Astrocyte of the hippocampus (primary cell): ENCODE measurements at regions not wholly inside any gene's neighbourhood (a gene's known extent, or its start where the extent isn't known, plus 50 kb on each side); places are given as distances from the start of the nearest gene placed in this dataset.

Experiments used
- DNase-seq: peaks from one replicate; pipeline ENCODE4 v3.0.0; 2011; ENCODE audit warnings: low read depth, low spot score

DNA sequence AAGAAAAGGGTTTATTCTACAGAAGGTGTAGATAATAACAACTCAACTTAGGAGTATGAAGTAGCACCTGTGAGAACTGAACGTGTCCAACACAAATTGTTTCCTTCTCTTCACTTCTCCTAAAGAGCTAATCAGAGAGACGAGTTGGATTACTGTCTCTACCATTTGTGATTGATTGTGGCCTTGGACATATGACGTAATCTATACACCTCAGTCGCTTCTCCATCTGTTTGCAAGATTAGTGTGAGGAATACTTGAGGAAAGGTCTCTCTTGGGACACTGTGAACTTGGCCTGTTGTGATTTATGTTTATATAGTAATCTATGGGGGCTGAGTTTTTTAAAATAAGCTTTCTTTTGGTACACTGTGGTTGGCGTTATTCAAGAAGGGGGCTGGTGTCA lies 182.0 kb downstream of the ZNF330 start:
- DNase-seq = no peak

DNA sequence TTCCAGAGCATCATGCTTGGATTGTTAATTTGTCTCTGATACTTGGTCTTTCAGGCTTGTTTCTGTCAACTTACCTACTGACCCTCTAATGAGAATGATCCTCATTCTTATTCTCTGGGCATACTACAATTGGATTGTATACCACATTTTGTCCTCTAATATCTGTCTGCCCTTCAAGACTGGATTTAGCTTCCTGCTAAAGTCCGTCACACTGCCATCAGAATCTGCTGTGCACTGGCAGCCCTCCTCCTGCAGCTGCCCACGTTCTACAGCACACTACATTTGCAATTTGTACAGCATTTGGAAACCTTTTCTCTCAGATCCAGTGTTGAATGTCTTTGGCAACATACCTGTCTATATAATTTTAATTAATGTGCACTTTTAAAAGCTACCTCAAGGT lies 183.1 kb downstream of the ZNF330 start:
- DNase-seq = no peak

DNA sequence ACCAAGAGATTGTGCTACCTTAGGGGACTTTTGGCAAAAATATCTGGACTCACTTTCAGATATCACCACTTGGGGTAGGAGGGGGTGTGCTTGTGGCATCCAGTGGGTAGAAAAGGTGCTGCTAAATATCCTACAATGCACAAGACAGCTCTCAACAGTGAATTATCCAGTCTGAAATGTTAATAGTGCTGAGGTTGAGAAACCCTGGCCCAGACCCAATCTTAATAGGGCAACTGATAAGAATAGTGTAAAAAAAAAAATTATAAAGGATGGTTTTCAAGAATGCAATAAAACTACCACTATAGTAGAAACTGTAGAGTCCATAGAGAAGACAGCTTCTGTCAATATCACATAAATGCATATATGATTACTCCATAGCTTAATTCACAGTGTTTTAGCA lies 185.5 kb downstream of the ZNF330 start:
- no peak for DNase-seq

DNA sequence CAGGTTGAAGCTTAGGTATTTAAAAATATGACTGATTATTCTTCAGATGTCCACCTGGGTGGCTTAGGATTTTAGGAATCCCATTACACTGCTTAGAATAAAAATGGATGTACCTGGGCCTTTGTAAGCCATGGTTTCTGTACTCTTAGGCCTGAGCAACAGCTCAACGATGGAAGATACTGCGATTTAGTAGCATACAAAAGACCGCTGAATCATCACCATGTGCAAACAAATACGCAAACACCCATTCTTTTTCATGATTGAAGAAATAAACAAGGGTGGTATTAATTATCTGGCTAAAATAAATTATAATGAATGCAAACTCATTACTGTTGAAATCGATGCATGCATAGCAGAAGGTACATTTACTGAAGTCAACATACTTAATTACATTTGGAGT lies 188.9 kb downstream of the ZNF330 start:
- DNase-seq = no peak

DNA sequence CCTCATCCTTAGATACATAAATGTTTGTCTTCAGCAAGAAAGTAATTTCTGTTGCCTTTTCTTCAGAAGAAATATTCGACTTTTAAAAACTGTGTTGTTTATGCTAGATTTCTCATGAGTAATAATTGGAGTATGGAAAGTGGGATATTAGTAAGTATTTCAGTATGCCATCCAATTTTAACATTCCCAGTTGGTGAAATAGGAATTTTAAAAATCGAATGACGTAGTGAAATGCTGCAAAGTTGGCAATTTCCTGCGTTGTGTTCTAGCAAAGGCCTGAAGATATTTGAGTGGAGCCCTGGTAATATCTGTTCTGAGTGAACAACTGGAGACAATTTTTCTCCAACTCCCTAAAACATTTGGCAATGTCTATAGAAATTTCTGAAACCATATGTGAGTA lies 190.1 kb downstream of the ZNF330 start:
- DNase-seq = peak; percentile 35

DNA sequence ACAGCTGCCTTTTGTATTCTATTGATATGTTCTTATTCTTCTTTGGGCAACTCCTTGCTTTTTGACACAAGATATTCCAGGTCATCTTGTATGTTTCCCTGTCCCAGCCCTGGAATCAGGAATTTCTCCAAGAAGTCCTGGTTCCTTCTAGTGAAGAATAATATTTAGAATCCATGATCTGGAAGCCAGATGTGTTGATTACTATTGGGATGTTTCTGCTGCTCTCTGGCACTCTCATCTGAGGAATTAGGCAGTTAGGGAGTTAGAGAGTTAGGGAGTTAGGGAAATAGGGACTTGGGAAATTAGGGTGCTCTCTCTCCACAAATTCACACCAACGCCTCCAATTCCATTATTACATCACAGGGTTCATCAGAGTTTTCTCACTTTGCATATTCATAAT lies 191.2 kb downstream of the ZNF330 start:
- no peak for DNase-seq

DNA sequence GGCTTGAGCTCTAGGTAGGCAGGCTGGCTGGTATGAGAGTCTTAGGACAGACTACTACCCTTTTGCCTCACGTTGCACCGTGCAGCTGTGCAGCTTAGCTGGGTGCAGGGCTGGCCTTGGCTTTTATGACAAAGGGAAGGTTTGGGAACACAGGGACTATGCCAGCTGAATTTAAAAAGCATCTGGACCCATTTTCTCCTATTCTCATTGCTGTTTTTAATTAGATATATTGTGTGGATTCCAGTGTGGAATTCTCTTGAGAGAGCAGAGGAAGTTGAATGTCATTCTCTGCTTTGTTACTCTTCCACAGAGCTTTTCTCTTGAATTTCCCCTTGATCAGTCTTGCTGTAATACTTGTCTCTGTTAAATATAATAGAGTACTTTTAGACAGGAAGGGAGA lies 192.7 kb downstream of the ZNF330 start:
- no peak for DNase-seq

DNA sequence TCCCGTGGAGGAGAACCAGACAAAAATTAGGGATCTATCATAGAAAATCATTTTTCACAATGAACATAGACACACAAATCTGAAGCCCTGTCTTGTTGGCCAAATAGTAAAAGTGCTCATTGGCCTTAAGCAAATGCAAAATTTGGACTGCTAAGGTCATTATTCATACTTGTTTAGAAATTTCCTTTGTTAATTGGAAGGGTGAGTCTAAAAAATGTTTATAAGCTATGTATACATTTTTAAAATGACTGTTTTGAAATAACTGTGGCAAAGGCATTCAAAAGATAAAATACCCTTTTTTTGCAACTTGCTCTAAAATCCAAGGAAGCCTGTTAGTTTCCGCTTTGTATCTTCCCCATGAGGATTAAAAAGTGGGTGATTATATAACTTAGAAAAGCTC lies 195.0 kb downstream of the ZNF330 start:
- DNase-seq = no peak

DNA sequence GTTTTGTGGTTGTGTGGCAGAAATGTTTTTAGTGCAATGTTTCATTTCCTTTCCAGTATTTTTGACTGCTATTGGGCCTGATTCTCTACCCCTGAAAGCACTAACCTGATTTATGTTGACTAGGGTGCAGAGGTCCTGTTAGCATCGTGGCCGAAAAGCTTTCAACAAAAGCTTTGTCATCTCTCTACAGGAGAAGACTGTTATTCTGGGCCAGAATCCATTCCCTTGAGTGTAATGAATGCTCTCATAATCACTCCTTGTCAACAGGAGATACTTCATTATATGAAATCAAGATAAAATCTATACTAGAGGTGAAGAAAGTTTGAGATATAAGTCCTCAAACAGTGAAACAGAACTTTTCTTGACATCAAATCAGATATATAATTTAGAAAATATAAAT lies 195.5 kb downstream of the ZNF330 start:
- DNase-seq = no peak

DNA sequence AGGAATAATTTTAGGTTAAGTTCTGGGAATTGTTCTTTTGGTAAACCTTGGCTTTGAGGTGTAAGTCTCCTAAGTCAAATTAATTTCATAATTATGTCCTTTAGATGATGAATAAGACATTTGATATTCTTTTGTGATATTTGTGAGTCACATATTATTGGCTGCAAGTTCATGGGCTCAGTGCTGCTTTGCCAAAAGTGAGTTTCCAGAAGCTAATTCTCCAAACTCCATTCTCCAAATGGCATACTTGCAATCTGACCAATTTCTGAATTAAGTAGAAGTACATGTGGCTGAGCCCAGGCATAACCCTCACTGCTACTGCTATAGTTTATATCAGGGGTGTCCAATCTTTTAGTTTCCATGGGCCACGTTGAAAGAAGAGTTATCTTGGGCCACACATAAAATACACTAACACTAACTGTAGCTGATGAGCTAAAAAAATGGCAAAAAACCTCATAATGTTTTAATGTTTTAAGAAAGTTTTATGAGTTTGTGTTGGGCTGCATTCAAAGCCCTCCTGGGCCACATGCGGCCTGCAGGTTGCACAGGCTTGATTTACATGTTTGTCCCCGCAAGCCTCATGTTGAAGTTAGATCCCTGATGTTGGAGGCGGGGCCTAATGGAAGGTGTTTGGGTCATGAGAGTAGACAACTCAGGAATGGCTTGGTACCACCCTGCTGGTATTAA lies 196.1 kb downstream of the ZNF330 start:
- DNase-seq = peak; percentile 10

DNA sequence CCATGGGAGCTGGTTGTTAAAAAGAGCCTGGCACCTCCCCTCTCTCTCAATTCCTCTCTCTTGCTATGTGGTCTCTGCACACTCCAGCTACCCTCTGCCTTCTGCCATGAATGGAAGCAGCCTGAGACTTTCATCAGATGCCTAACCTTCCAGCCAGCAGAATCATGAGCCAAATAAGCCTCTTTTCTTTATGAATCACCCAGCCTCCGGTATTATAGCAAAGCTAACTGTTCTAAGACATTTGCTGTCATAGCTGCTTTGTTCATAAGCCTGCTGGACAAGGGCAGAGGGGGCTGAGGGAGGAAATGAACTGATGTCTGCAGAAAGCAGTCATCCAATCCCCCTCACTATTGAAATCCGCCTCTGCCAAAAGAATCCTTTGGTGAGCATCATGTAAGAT lies 196.7 kb downstream of the ZNF330 start:
- DNase-seq = peak; percentile 33

DNA sequence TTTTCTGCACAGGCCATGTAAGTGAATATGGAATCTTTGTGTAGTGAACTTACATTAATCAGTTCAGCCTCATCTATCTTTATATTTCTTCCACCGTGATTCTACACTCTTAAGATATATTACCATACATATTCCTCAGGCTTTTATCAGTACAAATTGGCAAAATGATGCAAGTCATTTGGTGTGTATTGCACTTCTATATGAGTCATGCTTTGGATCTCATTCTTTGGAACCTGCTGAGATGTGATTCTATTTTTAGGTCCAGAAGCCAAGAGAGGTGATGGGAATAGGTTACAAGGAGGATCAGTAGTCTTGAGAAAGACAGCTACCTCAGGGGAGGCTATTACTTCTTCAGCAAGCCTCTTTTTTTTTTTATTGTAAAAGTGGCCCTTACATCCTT lies 204.4 kb downstream of the ZNF330 start:
- DNase-seq = peak; percentile 33

DNA sequence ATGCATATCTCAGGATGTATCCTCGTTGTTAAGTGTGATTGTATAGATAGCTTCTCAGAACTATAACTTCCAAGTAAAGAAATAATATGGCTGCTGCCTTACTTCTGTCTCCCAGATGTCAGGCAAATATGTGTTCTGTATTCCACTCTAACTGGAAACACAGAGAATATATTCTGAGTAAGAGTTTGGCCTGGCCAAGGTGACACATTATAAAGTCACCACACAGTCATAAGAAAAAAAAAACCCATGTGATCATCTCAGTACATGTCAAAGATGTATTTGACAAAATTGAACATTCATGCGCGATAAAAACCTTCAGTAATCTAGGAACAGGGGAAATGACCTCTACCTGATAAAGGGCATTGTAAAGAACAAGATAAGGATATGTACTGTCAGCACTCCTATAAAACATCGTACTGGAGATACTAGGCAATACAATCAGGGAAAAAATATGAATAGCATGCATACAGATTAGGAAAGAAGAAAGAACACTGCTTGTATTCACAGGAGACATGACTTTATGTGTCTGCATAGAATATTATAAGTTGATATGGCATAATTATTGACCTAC lies 207.1 kb downstream of the ZNF330 start:
- no peak for DNase-seq

DNA sequence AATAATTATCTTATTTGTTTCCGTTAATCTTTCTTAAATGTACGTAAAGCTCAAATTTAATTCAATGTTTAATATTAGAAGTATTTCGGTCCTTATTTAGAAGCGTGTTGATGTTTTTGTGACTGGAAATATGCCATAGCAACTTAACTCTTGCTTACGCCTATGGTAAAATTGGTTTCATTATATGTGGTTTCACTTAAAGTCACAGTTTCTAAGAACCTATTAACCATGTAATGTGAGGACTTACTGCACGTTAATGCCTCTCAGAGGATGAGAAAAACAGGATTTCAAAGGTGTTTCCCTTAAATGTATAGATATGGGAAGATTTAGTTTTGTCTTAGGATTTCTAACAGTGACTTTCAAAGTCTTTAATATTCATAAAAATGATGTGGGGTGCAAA lies 206.4 kb upstream of the IL15 start:
- DNase-seq = no peak

DNA sequence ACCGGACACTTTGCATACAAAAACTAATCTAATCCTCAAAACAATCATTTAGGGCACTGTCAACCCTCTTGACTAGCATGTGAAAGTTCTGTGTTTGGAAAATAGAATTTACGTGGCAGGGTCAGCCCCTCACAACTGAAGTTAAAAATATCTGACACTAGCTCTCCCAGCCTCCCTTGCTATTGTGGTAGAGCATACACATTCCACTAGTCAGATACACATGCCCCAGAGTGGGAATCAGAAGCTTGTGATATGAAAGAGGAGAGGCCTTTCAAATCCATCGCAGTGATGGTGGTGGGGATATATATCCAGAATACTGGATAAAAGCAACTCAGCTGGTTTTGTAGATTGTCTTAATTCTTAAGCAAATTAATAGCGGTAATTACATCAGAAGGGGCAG lies 205.7 kb upstream of the IL15 start:
- no peak for DNase-seq

DNA sequence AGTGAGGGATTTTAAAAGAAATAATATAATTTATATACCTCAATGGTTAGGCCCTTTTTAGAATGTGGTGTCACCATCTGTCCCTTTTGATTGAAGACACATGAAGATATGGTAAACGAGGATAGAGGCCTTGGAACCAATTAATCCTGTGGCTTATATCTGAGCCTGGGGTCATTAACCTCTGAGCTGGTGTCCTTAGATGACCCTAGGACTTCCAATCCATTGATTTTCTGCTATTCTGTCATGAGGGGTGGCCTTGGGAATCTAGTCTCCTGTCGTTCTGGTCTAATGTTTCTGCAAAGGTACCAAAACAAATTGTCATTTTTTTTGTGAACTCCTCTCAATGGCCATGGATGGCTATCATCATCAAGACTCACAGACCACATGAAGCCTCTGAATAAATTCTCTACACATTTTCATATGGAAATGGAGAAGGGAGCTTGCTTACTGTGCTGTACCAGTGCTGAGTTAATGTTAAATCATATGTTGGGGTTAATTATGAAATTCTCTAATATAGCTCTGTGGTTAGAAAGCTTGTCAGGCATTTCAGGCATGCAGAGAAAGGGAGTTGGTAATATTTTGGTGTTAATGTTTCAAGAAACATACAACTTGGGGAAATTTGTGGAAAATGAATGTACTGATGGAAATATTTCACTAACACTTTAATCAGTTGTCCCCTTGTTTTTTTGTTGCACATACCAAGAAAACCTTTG lies 204.2 kb upstream of the IL15 start:
- DNase-seq = peak; percentile 7

DNA sequence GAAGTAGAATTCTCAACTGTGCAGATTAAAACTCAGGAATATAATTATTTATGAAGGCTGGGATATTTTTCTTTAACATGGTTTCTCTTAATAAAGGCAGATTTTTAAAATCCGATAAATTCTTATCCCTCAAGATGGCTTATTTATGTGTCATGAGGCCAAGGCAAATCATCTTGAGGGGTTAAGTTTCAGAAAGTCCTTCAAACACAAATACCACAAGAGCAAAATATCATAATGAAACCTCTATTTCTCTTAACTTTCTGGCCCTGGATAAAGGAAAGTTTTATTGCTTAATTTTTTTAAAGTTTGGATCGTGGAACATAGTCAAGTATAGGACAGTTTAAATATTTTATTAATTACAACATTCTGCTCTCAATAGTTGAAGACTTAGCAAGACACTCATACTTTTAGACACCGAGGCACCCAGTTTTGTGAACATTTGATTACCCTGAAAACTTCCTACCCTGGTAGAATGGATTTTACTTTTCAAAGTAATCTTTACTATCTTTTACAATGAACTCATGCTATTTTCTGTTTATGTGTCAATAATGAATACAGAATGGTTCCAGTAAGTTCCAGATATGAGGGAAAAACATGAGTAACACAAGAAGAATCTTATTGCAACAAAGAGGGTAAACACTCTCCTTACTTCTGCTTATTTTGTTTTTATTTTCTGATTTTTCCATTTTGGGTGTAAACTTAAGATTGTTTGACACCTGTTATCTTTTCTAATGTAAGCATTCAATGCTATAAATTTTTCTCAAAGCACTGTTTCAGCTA lies 200.7 kb upstream of the IL15 start:
- DNase-seq = peak; percentile 13

DNA sequence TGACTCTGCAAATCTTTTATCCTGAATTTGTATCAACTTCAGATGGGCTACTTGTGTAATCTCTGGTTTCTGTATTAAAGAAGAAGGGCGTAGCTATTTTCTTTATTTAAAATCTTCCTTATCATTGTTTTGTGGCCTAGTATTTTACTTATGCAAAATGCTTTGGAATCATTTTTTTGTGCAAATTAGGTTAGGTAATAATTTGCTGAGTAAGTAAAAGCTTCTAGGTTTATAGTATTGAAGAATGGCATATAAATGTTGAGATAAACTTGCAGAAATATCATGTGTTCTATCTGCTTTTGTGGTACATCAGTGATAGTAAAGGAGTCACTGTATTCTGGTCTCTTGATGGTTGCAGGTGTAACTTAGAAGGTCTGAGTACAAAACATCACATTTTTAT lies 197.2 kb upstream of the IL15 start:
- DNase-seq = no peak

DNA sequence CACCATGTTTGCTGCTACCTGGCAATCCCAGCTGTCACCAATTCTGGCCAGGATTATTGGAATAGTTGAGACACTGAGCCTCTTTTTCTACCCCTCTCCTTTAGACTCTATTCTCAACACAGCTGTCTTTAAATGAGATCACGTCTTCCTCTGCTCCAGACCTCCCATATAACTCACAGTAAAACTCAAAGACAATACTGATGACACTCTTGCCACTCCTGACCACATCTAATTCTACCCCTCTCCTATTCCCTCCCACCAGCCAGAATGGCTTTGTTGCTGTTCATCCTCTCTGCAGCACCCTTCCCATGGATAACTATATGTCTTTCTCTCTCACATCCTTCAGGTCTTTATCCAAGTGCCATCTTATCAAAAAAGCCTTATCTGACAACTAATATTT lies 188.6 kb upstream of the IL15 start:
- no peak for DNase-seq

DNA sequence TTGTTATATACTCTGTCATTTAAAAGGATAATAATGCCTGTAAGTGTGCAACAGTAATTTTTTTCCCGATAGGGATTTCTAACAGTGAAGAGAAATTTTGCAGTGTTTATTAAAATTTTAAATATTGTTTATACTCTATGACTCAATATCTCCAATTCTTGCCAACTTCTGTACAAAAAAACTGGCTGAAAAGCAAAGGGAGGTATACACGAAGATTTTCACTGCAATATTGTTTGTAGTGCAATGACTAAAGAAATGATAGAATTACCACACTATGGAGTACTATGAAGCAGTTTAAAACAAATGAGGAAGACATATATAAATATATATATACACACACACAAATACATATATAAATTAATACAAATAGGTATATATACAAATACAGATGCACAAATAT lies 187.9 kb upstream of the IL15 start:
- DNase-seq = no peak

DNA sequence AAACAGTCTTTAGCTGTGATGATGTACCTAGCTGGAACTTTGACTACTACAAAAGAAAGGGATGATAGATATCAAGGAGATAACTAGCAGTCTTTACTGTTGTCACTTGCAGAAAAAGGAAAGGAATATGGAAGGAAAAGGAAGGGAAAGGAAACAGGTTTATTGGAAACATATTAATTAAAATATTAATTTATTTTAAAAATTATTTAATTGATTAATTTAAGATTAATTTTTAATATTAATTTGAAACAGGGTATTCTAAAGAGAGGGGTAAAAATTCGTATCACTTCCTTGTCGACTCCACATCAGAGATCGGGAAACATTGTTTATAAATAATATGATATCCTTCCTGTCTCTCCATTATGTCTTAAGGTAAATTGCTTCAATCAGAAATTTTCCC lies 186.5 kb upstream of the IL15 start:
- DNase-seq = no peak

DNA sequence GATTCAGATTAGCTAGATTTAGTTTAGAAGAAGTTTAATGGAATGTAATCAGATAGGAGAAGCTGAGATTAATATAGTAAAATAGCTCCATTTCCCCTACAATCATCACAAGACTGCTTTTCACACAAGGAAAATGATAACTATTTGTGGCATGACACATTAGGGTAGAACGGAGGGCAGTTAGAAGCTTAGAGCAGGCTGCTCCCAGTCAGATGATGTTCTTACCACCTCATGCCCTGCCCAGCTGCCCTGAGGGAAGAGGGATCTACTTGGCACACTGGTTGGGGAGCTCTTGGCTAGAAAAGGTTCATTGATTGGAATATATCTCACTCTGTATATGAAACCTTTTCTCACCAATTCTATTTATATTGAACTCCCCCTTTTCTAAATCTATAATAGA lies 180.7 kb upstream of the IL15 start:
- DNase-seq = no peak

DNA sequence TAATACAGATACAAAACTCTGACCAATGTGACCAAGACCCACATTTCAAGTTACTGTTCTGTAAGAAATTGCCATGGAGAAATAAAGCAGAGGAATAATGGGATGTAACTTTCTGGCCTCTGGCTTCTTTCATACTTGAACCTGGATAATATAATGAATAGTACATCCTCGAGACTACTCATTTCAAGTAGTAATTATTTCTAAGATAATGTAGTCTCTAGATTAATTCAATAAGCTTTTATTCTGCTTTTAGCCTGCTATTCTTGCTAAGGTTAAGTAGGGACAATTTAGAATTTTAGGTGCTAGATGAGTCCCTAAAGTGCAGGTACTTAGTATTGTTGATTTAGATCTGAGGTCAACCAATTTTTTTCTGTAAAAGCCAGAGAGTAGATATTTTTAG lies 178.7 kb upstream of the IL15 start:
- no peak for DNase-seq
